G401 (cell line): ENCODE measurements at regions not wholly inside any gene's neighbourhood (a gene's known extent, or its start where the extent isn't known, plus 50 kb on each side); places are given as distances from the start of the nearest gene placed in this dataset.
A peak's percentile ranks its signal among the peaks of the same experiment; 100 is the strongest.

Experiments used
- DNase-seq: peaks from one replicate; pipeline ENCODE4 v3.0.0-alpha.2; 2015; ENCODE audit warnings: low spot score
- in situ Hi-C: cut with HindIII; loops from 2 replicates; pipeline ENCODE4 v1.10.0; 2016; ENCODE audit warnings: low sequenced_read_pairs, mixed read lengths

GRCh38 chr1:17925290-17926237, 170.4 kb downstream of the ACTL8 start:
- no peak for DNase-seq
- in situ Hi-C loops, result no loop called here

DNA sequence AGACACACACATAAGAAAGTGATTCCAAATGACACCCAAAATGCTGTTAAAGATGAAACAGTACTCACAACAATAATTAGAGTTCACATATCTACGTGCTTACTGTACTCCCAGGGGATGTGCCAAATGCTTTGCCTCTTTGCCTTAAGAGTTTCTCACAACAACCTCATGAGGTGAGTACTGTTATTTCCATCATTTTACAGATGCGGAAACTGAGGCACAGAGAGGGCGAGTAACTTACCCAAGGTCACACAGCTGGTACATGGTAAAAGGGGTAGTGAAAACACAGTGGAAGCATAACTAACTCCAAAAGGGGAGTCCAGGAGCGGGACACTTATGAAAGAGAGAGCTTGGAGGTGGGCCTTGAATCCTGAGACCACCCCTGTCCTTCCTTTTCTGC, 171.8 kb downstream of the ACTL8 start:
- in situ Hi-C loops, result no loop called here
- no peak for DNase-seq

DNA sequence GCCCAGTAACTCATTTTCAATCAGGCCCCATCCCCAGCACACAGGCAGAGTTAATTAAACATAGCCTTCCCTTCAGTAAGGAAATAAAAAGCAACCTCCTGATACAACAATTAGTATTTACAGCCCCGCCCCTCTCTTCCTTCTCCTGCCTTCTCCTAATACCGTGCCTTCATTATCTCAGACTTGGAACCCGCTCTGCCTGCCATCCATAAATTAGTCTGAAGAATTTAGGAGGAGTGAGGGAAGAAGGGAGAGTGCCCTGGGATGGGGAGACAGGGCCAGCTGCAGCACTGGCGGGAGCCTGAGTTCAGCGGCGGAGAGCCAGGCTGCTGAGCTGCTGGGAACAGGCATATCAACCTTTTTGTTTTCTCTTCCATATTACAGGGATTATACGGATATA, 172.8 kb downstream of the ACTL8 start:
- no peak for DNase-seq
- in situ Hi-C loops, result no loop called here

GRCh38 chr1:17929224-17929623, 174.1 kb downstream of the ACTL8 start:
- peak; percentile 24 for DNase-seq
- in situ Hi-C loops, result no loop called here

- in situ Hi-C loops, result no loop called here
- DNase-seq, result no peak
Observed at GRCh38 chr1:17930635-17931034, 175.5 kb downstream of the ACTL8 start.

DNA sequence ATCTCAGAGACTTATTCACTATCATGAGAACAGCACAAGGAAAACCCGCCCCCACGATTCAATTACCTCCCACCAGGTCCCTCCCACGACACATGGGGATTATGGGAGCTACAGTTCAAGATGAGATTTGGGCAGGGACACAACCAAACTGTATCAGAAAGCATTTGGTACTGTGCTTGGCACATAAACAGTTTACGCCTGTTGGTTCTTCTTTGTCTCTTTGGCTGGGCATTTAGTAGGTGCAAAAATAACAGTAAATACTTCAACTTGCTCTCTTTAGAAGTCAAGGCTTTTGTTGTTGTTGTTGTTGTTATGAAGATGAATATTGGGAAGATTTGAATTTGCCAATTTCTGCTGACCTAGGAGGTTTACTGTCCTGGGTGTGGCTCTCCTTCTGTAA, 175.4 kb upstream of the IGSF21 start:
- in situ Hi-C loops, result no loop called here
- DNase-seq, result no peak

DNA sequence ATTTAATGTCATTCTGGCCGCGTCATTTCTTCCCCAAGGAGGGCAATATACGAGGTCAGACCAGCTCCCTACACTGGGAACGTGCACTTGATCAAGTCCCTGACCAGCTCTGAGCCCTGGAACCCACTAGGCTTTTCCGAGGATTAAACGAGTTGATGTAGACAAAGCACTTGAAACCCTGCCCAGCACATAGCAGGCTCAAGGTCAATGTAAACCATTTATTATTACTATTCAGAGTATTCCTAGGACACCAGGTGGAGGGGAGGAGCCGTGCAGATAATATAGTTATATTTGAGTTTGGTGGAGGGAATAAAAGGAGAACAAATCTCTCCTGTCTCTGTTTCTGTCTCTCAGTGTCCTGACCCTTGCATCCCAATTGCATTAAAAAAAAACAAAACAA, 174.1 kb upstream of the IGSF21 start:
- in situ Hi-C loops, result no loop called here
- DNase-seq, result no peak

- in situ Hi-C loops, result no loop called here
Observed at GRCh38 chr1:17933971-17934370, 173.6 kb upstream of the IGSF21 start.

GRCh38 chr1:17935230-17935629, 172.4 kb upstream of the IGSF21 start:
- in situ Hi-C loops, result no loop called here
- DNase-seq, result no peak

More at GRCh38 chr1:17933971-17934370, 173.6 kb upstream of the IGSF21 start:
- no peak for DNase-seq

- no peak for DNase-seq
- in situ Hi-C loops, result no loop called here
Observed at GRCh38 chr1:17941431-17942189, 166.0 kb upstream of the IGSF21 start.

- DNase-seq, result no peak
- in situ Hi-C loops, result no loop called here
Observed at GRCh38 chr1:17943506-17943905, 164.1 kb upstream of the IGSF21 start.

GRCh38 chr1:17944646-17945045, 163.0 kb upstream of the IGSF21 start:
- DNase-seq, result no peak
- in situ Hi-C loops, result no loop called here

DNA sequence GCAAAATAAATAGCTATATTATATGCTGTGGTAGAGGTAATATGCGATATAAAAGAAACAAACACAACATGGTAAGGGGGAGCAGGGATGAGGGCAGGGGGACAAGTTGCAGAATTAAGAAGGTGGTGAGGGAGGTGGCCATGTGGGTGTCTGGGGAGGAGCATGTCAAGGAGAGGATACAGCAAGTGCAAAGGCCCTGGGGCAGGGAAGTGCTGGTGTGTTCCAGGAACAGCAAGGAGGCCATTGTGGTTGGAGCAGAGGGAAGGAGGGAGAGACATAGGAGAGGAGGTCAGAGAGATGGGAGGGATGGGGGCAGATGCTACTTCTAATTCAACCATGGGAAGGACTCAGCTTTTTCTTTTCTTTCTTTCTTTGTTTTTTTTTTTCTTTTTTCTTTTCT, 161.2 kb upstream of the IGSF21 start:
- in situ Hi-C loops, result no loop called here
- no peak for DNase-seq

GRCh38 chr1:17948594-17948993, 159.0 kb upstream of the IGSF21 start:
- in situ Hi-C loops, result no loop called here

GRCh38 chr1:17949511-17949910, 158.1 kb upstream of the IGSF21 start:
- in situ Hi-C loops, result no loop called here
- no peak for DNase-seq

More at GRCh38 chr1:17948594-17948993, 159.0 kb upstream of the IGSF21 start:
- DNase-seq, result no peak

GRCh38 chr1:17950728-17951127, 156.9 kb upstream of the IGSF21 start:
- in situ Hi-C loops, result no loop called here
- no peak for DNase-seq

GRCh38 chr1:17952506-17952905, 155.1 kb upstream of the IGSF21 start:
- no peak for DNase-seq
- in situ Hi-C loops, result no loop called here

DNA sequence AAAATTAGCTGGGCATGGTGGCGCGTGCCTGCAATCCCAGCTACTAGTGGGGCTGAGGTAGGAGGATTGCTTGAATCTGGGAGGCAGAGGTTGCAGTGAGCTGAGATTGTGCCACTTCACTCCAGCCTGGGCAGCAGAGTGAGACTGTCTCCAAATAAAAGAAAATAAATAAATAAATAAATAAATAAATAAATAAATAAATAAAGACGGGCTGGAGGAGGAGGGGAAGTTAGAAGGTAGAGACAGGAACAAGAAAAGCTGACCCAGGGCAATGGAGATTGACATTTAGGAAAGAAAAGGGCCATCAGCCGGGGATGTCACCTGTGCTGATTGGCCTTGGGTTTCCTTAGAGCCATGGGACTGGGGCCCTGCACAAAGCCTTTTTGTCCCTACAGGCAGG, 153.7 kb upstream of the IGSF21 start:
- in situ Hi-C loops, result no loop called here
- DNase-seq, result no peak

GRCh38 chr1:17955302-17956285, 152.0 kb upstream of the IGSF21 start:
- peak; percentile 15 for DNase-seq

More at GRCh38 chr1:17955302-17956285, 152.0 kb upstream of the IGSF21 start:
- in situ Hi-C loops, result no loop called here
